ENCODE measurements at regions not wholly inside any gene's neighbourhood (a gene's known extent, or its start where the extent isn't known, plus 50 kb on each side); places are given as distances from the start of the nearest gene placed in this dataset.
A peak's percentile ranks its signal among the peaks of the same experiment; 100 is the strongest.

GRCh38 chr9:78939311-78940065 is 632.3 kb upstream of the TLE4 start:
- Histone ChIP-seq H4K20me1 (ENCODE audit: insufficient read depth) (no peaks in the 10 kb centered on the region), H3K79me2 (ENCODE audit: insufficient read depth, low read depth) (no peaks in the 10 kb centered on the region), H3K4me3 (IDR thresholded peaks at IDR 0.05; ENCODE audit: insufficient read depth, low read depth, low read length) (no peak overlapping the region), H3K9ac (no peak overlapping the region), H3K27ac (no peak overlapping the region), H2AFZ (ENCODE audit: low read depth) (no peak overlapping the region), H3K27me3 (ENCODE audit: insufficient read depth, low read depth) (no peaks in the 10 kb centered on the region), H3K4me2 (no peak overlapping the region), H3K4me1 (ENCODE audit: low read depth, poor library complexity, severe bottlenecking) (no peaks in the 10 kb centered on the region), H3K36me3 (ENCODE audit: insufficient read depth) (no peaks in the 10 kb centered on the region)
- no peak for TF ChIP-seq CTCF (conservative IDR thresholded peaks at IDR 0.05; ENCODE audit: low read depth, low read length)

DNA sequence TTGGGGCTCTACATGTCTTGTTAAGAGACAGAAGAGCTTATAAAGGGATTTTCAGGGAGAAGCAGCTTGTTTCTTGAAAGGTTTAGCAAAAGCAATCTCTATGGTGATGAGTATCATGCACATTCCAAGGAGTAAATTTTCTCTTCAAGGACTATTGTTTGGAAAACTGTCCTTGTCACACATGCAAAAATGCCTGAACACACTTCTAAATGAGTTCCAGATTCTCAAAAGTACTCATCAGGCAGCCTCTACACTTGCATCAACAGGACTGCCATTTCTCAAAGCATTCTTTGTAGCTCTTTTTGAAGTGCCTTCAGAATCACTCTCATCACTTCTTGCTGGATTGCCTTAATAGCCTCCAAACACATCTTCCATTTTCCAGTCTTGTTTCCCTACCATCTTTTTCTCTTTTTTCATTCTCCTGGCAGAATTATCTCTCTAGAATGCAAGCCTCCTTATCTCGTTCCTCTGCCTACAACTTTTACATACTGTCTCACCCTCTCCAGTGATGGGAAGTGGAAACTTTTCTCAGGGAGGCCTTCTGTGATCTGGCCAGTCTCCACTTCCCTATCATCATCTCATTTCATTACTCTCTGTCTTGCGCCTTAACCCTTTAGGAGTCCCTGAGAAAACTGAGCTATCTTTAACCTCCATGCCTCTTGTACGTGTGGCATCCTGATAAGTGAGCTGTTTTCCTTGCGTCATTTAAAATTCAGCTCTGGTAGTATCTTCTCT is 631.5 kb upstream of the TLE4 start:
- Histone ChIP-seq H3K4me2 (no peak overlapping the region), H3K36me3 (ENCODE audit: insufficient read depth) (no peaks in the 10 kb centered on the region), H3K27ac (no peak overlapping the region), H3K27me3 (ENCODE audit: insufficient read depth, low read depth) (no peaks in the 10 kb centered on the region), H2AFZ (ENCODE audit: low read depth) (no peak overlapping the region), H3K79me2 (ENCODE audit: insufficient read depth, low read depth) (no peaks in the 10 kb centered on the region), H3K4me3 (IDR thresholded peaks at IDR 0.05; ENCODE audit: insufficient read depth, low read depth, low read length) (no peak overlapping the region), H3K9ac (no peak overlapping the region), H4K20me1 (ENCODE audit: insufficient read depth) (no peaks in the 10 kb centered on the region), H3K4me1 (ENCODE audit: low read depth, poor library complexity, severe bottlenecking) (no peaks in the 10 kb centered on the region)
- TF ChIP-seq CTCF (conservative IDR thresholded peaks at IDR 0.05; ENCODE audit: low read depth, low read length): no peak

DNA sequence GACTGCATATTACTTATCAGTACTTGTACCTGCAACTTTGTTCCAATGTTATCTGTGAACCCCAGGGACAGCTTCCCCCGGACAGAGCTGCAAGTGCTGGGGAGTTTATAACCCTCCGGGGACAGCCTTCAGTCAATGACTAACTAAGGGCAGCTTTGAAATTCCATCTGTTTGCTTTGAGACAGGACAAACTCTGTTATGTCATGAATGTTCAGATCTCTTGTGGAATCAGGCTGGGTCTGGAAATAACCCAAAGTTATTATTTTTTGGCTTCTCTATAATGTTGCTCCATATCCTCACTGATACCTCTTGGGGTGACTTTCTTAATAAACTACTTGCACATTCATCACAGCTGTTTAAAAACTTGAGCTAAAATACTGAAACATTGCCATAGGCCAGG is 617.5 kb upstream of the TLE4 start:
- Histone ChIP-seq H3K36me3 (ENCODE audit: insufficient read depth) (no peaks in the 10 kb centered on the region), H3K27ac (no peak overlapping the region), H3K79me2 (ENCODE audit: insufficient read depth, low read depth) (no peaks in the 10 kb centered on the region), H4K20me1 (ENCODE audit: insufficient read depth) (no peaks in the 10 kb centered on the region), H2AFZ (ENCODE audit: low read depth) (no peak overlapping the region), H3K27me3 (ENCODE audit: insufficient read depth, low read depth) (no peaks in the 10 kb centered on the region), H3K9ac (no peak overlapping the region), H3K4me3 (IDR thresholded peaks at IDR 0.05; ENCODE audit: insufficient read depth, low read depth, low read length) (no peak overlapping the region), H3K4me1 (ENCODE audit: low read depth, poor library complexity, severe bottlenecking) (no peaks in the 10 kb centered on the region), H3K4me2 (no peak overlapping the region)
- no peak for TF ChIP-seq CTCF (conservative IDR thresholded peaks at IDR 0.05; ENCODE audit: low read depth, low read length)

DNA sequence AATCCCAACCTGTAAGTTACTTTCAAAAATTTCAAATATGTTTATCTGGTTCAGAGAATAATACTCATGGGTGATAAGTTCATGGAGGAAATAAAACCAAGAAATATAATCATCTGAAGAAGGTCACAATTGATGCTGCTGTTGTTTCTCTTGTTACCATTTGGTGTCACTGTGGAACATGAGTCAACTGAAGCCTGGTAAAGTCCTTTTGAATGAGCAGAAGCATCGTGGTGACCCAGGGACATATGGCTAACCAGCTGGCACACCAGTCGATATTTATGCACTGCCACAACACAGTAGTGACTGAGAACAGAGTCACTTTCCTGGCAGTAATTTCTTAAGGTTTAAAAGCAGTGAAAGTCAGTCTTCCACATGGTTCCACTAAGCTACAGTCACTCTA is 612.9 kb upstream of the TLE4 start:
- Histone ChIP-seq H3K4me2 (no peak overlapping the region), H4K20me1 (ENCODE audit: insufficient read depth) (no peaks in the 10 kb centered on the region), H3K79me2 (ENCODE audit: insufficient read depth, low read depth) (no peaks in the 10 kb centered on the region), H3K4me1 (ENCODE audit: low read depth, poor library complexity, severe bottlenecking) (no peaks in the 10 kb centered on the region), H3K9ac (no peak overlapping the region), H3K4me3 (IDR thresholded peaks at IDR 0.05; ENCODE audit: insufficient read depth, low read depth, low read length) (no peak overlapping the region), H2AFZ (ENCODE audit: low read depth) (no peak overlapping the region), H3K27me3 (ENCODE audit: insufficient read depth, low read depth) (no peaks in the 10 kb centered on the region), H3K36me3 (ENCODE audit: insufficient read depth) (no peaks in the 10 kb centered on the region), H3K27ac (no peak overlapping the region)
- TF ChIP-seq CTCF (conservative IDR thresholded peaks at IDR 0.05; ENCODE audit: low read depth, low read length): peak; percentile 45; the same call in 1 of the 2 replicates

All from KMS-11 (cell line).